ENCODE measurements at regions not wholly inside any gene's neighbourhood (a gene's known extent, or its start where the extent isn't known, plus 50 kb on each side); places are given as distances from the start of the nearest gene placed in this dataset.
"Not testable (repeated sequence)": the region's sequence is repeated elsewhere in the genome, so short reads cannot be mapped to it uniquely, and the experiment has no call there.

DNA sequence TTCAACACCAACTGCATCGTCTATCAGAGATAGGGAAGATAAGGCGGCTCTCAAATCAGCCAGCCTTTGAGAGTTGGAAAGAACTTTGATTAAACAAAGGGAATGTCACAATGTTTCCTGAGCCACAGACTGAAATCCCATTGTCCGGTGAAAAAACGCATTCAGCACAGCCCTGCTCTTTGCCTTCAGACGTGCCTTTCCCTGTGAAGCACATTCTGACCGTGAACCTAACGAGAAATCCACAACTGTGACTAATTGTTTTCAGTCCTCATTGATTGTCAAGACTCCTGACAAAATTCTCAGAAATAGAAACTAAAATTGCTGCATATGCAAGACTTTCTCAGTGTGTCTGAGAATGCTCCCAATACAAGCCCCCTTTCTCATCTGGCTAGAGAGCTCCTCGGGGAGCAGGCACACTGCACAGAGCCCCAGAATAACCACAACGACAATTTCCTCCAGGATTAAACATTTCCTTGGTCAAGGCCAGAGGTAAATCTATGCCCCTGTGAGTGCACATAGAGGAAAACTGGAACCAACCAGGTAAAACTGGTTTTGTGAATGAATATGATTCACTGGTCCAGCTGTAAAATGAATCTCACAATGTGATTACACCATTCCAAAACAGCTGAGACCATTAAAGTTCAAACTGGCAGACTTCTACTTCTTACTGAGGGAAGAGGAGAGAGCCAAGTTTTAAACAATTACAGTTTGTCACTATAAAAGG, 561.9 kb upstream of the ID2 start:
- TF ChIP-seq POU2F2 (IDR thresholded peaks at IDR 0.05; ENCODE audit: low read depth, low read length) (no peak), POLR2AphosphoS5 (IDR thresholded peaks at IDR 0.05; ENCODE audit: low read depth, low read length) (no peak), POLR2A (IDR thresholded peaks at IDR 0.05; ENCODE audit: low read depth, low read length) (no peak), PAX5 (IDR thresholded peaks at IDR 0.05; ENCODE audit: insufficient read depth, low read length, severe bottlenecking) (no peak)
- DNase-seq (ENCODE audit: insufficient read length, low spot score) = no peak
- FAIRE-seq = no peak

DNA sequence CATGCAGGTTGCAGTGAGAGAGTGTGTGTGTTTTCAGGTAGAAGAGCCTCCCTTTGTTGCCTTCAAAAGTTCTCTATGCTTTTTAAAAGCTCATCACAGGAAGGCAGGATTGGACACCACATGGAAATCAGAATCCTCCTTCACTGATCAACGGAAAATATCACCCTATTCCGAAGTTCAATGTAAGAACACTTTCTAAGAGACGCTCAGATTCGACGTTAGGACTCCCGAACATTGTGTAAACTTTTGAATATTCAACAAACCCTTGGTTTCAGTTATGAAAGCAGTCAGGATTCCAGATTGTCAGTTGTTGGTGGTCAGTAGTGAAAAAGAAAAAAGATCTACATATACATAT, 561.4 kb upstream of the ID2 start:
- TF ChIP-seq PAX5 (IDR thresholded peaks at IDR 0.05; ENCODE audit: insufficient read depth, low read length, severe bottlenecking) (no peak), POLR2A (IDR thresholded peaks at IDR 0.05; ENCODE audit: low read depth, low read length) (no peak), TAF1 (IDR thresholded peaks at IDR 0.05; ENCODE audit: low read depth, low read length) (no peak), POLR2AphosphoS5 (IDR thresholded peaks at IDR 0.05; ENCODE audit: low read depth, low read length) (no peak), SPI1 (IDR thresholded peaks at IDR 0.05; ENCODE audit: low read depth, low read length) (no peak), POU2F2 (IDR thresholded peaks at IDR 0.05; ENCODE audit: low read depth, low read length) (no peak)

DNA sequence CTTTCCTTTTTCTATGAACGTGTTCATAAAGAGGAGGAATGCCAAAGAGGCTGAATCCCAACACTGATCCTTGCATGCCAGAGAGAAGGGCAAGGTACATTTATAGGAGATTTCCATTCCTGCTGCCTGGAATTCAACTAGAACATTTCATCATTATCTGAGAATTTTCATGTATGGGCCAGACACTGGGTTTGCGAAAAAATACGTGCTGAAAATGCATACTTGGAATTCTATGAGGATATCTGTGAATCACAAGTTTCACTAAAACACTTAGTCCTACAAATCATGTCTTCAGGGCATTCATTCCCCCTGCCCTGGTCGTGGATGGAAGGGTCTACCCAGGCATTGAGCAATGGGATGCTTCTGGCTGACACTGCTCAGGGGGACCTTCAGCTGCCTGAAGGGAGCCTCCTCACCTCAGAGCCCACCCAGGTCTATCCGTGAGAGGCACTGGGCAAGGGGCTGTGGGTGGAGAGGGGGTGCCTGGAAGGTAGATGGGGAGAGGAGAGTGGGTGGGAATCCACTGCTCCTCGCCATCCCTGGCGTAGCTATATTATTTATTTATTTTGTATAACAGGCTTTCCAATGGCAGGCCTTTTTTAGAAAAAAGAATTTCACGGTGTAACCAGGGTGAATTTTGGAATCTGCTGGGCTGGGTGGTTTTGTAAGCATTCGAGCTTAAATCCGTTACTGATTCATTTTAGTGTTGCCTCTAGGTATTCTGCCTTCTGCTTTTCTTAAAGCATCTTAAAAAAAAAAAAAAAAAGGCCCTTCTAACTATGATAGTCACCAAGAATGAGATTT, 560.6 kb upstream of the ID2 start:
- TF ChIP-seq SPI1 (IDR thresholded peaks at IDR 0.05; ENCODE audit: low read depth, low read length) (no peak), POLR2A (IDR thresholded peaks at IDR 0.05; ENCODE audit: low read depth, low read length) (no peak), POU2F2 (IDR thresholded peaks at IDR 0.05; ENCODE audit: low read depth, low read length) (no peak), POLR2AphosphoS5 (IDR thresholded peaks at IDR 0.05; ENCODE audit: low read depth, low read length) (no peak)
- no peak for DNase-seq (ENCODE audit: insufficient read length, low spot score)
- FAIRE-seq = no peak

More for the DNA sequence above, 561.4 kb upstream of the ID2 start:
- FAIRE-seq (no peak), DNase-seq (ENCODE audit: insufficient read length, low spot score) (no peak)

DNA sequence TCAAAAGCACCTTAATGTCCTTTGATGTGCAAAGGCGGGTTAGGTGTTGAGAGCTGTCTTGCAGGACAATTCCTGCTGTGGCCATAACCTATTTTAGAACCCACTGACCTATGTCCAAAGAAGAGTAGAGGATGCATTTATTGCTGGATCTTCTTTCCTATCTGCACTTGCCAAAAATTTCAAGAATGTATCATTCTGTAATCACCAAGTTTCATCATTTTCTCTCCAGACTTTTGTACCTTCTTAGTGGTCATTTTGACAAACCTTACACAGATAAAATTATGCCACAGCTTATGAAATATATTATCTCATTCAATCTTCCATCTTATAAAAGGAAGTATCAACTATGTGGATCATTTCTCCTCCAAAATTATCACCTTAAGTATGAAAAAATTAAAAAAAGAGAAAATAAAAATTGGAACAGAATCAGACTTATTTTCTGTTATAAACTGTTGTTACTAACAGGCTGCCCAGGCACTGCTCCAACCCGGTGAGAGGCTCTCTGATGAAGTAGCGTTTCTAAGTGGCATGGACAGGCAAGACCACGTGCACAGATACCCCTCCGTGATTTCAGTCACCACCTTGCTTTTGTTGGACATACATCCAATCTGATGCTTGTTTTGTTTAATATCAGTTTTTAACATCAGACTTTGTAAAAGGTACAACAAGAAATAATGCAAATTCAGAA, 559.9 kb upstream of the ID2 start:
- DNase-seq (ENCODE audit: insufficient read length, low spot score) = no peak
- no peak for FAIRE-seq
- TF ChIP-seq PAX5 (IDR thresholded peaks at IDR 0.05; ENCODE audit: insufficient read depth, low read length, severe bottlenecking) = no peak
- TF ChIP-seq TAF1 (IDR thresholded peaks at IDR 0.05; ENCODE audit: low read depth, low read length) = no peak
- TF ChIP-seq POU2F2 (IDR thresholded peaks at IDR 0.05; ENCODE audit: low read depth, low read length) = no peak
- no peak for TF ChIP-seq POLR2AphosphoS5 (IDR thresholded peaks at IDR 0.05; ENCODE audit: low read depth, low read length)
- TF ChIP-seq SPI1 (IDR thresholded peaks at IDR 0.05; ENCODE audit: low read depth, low read length) = no peak
- TF ChIP-seq POLR2A (IDR thresholded peaks at IDR 0.05; ENCODE audit: low read depth, low read length) = no peak

DNA sequence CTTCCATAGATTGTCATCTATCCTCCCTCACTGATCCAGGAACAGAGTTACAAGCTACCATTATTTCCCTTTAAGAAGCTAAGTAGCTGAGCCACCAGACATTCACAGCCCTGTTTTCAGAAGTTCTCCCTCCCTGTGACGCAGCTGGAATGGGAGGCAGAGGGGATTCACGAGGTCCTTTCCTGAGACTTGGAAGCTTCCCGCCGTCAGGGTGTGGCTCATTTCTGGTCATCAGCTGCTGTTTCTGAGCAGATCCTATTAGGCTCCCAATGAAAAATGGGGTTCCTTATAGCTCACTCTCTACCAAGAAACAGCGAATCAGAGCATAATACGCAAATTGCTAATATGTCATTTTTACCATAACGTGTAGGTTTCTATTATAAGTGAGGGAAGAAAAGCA, 559.3 kb upstream of the ID2 start:
- no peak for DNase-seq (ENCODE audit: insufficient read length, low spot score)
- no peak for FAIRE-seq
- no peak for TF ChIP-seq TAF1 (IDR thresholded peaks at IDR 0.05; ENCODE audit: low read depth, low read length)
- no peak for TF ChIP-seq POLR2AphosphoS5 (IDR thresholded peaks at IDR 0.05; ENCODE audit: low read depth, low read length)
- no peak for TF ChIP-seq PAX5 (IDR thresholded peaks at IDR 0.05; ENCODE audit: insufficient read depth, low read length, severe bottlenecking)
- no peak for TF ChIP-seq POU2F2 (IDR thresholded peaks at IDR 0.05; ENCODE audit: low read depth, low read length)
- no peak for TF ChIP-seq POLR2A (IDR thresholded peaks at IDR 0.05; ENCODE audit: low read depth, low read length)
- no peak for TF ChIP-seq SPI1 (IDR thresholded peaks at IDR 0.05; ENCODE audit: low read depth, low read length)

DNA sequence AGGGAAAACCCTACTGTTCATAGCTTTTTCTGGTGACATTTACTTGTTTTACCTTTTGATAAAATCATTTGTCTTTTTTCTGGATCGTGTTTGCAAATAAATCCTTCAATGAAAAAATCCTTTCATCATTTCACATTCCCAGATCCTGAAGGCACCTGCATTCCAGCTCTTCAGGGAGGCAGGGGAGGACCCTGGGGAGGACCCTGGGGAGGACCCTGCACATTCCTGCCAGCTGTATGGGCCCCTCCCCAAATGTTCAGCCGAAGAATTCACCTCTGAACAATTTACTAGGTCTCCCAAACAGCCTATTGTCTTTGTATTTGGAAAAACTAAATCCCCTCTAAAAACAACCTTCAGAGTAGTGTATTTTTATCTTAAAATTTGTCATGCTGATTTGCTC, 558.4 kb upstream of the ID2 start:
- no peak for FAIRE-seq
- no peak for DNase-seq (ENCODE audit: insufficient read length, low spot score)
- no peak for TF ChIP-seq POU2F2 (IDR thresholded peaks at IDR 0.05; ENCODE audit: low read depth, low read length)
- TF ChIP-seq POLR2A (IDR thresholded peaks at IDR 0.05; ENCODE audit: low read depth, low read length) = no peak
- TF ChIP-seq POLR2AphosphoS5 (IDR thresholded peaks at IDR 0.05; ENCODE audit: low read depth, low read length) = no peak
- no peak for TF ChIP-seq TAF1 (IDR thresholded peaks at IDR 0.05; ENCODE audit: low read depth, low read length)
- TF ChIP-seq PAX5 (IDR thresholded peaks at IDR 0.05; ENCODE audit: insufficient read depth, low read length, severe bottlenecking) = no peak
- no peak for TF ChIP-seq SPI1 (IDR thresholded peaks at IDR 0.05; ENCODE audit: low read depth, low read length)

DNA sequence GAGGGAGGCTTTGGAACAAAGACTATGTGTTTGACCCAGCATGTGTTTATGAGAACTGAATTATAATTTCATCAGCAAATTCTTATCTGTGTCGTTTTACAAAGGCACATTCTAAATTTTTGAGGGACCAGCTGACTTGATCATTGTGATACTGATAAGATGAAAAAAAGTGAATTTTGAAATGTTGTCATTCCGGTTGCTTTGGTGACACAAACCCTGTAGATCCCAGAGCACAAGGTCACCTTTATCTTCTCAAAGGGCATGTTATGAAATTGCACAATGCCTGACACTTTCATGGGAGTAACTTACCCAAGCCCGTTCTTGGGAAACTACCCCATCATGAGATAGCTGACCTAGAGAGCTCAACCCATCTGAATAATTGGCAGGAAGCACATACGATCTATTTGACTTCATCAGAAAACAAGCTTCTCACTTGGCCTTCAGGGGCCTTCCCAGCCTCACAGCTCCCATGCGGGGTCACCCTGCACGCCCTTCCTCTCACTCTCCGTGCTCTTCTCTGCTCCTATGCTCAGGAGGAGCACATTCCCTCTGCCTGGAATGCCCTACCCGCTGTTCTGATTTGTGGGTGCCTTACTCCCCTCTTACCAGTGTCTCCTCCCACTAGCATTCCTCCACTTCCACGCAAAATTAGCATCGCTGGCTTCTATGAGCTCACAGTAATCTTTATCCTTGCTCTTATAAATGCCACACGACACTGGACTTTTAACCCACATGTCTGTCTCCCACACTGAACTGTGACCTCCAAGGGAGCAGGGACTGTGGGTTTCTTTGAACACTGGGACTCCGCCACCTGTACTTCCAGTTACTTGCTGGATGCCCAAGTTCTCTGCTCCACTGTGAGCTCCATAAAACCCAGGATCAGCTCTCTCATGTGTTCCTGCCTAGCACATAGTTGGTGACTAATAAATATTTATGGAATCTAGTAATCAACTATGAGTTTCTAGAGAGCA, 555.8 kb upstream of the ID2 start:
- FAIRE-seq (no peak), DNase-seq (ENCODE audit: insufficient read length, low spot score) (no peak)
- no peak for TF ChIP-seq PAX5 (IDR thresholded peaks at IDR 0.05; ENCODE audit: insufficient read depth, low read length, severe bottlenecking)
- no peak for TF ChIP-seq TAF1 (IDR thresholded peaks at IDR 0.05; ENCODE audit: low read depth, low read length)
- no peak for TF ChIP-seq POU2F2 (IDR thresholded peaks at IDR 0.05; ENCODE audit: low read depth, low read length)
- no peak for TF ChIP-seq POLR2AphosphoS5 (IDR thresholded peaks at IDR 0.05; ENCODE audit: low read depth, low read length)
- no peak for TF ChIP-seq SPI1 (IDR thresholded peaks at IDR 0.05; ENCODE audit: low read depth, low read length)
- no peak for TF ChIP-seq POLR2A (IDR thresholded peaks at IDR 0.05; ENCODE audit: low read depth, low read length)

DNA sequence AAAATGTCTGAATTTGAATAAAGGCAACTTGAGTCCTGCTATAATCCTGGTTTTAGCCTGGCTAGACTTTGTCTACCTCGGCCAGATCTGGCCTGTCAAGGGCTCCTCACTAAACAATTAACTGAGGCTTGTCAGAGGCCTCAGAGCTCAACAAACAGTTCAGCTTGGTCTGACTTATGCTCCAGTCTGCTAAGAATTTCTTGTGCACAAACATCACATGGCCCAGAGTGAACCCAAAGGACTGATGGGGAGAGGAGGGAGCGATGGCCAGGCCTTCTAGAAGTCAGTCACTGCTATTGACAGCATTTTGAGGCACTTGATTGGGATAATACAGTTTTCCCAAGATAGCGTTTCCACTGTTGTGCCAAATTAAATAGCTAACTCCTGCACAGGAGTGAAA, 555.1 kb upstream of the ID2 start:
- no peak for DNase-seq (ENCODE audit: insufficient read length, low spot score)
- no peak for FAIRE-seq

DNA sequence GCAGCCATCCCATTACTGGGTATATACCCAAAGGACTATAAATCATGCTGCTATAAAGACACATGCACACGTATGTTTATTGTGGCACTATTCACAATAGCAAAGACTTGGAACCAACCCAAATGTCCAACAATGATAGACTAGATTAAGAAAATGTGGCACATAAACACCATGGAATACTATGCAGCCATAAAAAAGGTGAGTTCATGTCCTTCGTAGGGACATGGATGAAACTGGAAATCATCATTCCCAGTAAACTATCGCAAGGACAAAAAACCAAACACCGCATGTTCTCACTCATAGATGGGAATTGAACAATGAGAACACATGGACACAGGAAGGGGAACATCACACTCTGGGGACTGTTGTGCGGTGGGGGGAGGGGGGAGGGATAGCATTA, 550.4 kb upstream of the ID2 start:
- DNase-seq (ENCODE audit: insufficient read length, low spot score); FAIRE-seq: not testable (repeated sequence)

More for the DNA sequence above, 555.1 kb upstream of the ID2 start:
- TF ChIP-seq PAX5 (IDR thresholded peaks at IDR 0.05; ENCODE audit: insufficient read depth, low read length, severe bottlenecking) = no peak
- no peak for TF ChIP-seq TAF1 (IDR thresholded peaks at IDR 0.05; ENCODE audit: low read depth, low read length)
- no peak for TF ChIP-seq POLR2AphosphoS5 (IDR thresholded peaks at IDR 0.05; ENCODE audit: low read depth, low read length)
- TF ChIP-seq POLR2A (IDR thresholded peaks at IDR 0.05; ENCODE audit: low read depth, low read length) = no peak
- TF ChIP-seq POU2F2 (IDR thresholded peaks at IDR 0.05; ENCODE audit: low read depth, low read length) = no peak
- no peak for TF ChIP-seq SPI1 (IDR thresholded peaks at IDR 0.05; ENCODE audit: low read depth, low read length)

Data from GM12891 (cell line).